Stimulated activated CD4-positive, alpha-beta T cell treated with anti-CD3 and anti-CD28 coated beads, Interleukin-15, amount 100 ng/mL, for 48 hours (primary cell): ENCODE measurements at regions not wholly inside any gene's neighbourhood (a gene's known extent, or its start where the extent isn't known, plus 50 kb on each side); places are given as distances from the start of the nearest gene placed in this dataset.

ENCODE experiments used
- DNase-seq, 2 donors: peaks; one replicate each; pipeline ENCODE4 v3.0.0-alpha.2; 2020; ENCODE audit warnings: low read depth in 2 of 2

DNA sequence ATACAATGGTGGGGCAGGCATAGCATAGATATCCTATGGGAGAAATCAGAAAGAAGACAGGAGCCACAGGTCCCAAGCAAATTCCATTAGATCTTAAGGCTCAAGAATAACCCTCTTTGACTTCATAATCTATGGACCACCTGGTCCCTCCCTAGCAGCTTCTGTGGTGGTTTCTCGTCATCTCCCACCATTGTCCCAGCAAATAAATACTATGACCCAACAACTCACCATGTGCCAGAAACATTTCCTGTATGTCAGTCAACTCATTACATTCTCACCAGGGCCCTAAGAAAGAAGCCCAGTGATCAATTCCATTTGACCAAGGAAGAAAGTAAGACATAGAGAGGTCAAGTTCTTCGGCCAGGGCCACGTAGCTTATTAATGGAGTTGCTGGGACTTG, 646.2 kb downstream of the VRK1 start:
- no peak for DNase-seq

DNA sequence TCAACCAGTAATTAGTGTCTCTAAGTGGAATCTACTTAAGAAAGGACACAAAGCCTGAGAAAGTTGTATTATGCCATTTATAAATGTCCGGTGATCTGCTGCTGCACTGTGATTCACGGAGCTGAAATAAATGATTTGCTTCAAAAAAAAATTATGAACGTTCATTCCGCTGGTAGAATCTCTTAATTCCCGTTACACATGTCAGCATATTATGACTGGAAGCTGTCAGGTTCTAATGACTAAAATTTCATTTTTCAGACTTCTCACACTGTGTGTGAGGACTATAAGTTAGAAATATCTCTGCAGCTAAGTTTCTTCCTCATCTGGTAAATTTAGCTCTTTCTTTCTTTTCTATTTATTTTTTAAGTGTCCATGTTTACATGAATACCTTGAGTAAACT, 647.1 kb downstream of the VRK1 start:
- DNase-seq = no peak

- DNase-seq = no peak
Observed at GRCh38 chr14:97445367-97445766, 648.2 kb downstream of the VRK1 start.

GRCh38 chr14:97446087-97446486, 648.9 kb downstream of the VRK1 start:
- DNase-seq = peak in 1 of 2 donors; percentile 18

DNA sequence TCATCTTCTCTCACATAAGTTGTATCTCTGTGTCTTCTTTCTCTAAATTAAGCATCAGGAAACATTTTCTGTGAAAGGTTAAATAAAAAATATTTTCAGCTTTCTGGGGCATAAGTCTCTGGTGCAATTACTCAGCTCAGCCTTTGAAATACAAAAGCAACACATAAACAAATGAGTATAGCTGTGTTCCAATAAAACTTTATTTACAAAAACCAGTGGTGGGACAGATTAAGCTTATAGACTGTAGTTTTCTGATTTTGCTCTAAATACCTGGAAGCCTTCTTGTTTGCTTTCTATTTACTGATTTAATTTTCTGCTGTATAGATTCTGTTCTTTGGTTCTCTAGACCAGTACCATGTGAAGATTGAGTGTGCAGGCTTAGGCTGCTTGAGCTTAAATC, 655.1 kb downstream of the VRK1 start:
- DNase-seq = no peak

DNA sequence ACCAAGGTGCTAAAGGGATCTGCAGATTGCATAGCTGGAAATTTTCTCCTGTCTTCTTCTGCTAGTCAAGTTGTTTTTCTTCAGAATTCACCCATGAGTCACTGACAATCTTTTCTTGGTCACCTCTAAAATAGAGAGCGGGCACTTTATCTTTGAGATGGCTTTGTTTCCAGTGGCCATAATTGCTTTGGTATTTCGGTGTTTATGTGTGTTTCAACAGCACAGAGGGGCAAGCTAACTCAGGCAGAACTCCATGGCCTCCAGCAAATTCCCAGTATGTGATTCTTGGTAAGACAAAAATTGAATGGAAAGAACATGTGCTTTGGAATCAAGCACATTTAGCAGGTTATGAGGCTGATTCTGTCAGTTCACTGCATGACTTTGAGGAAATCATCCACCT, 656.8 kb downstream of the VRK1 start:
- DNase-seq = no peak

GRCh38 chr14:97456462-97456861, 659.3 kb downstream of the VRK1 start:
- no peak for DNase-seq

DNA sequence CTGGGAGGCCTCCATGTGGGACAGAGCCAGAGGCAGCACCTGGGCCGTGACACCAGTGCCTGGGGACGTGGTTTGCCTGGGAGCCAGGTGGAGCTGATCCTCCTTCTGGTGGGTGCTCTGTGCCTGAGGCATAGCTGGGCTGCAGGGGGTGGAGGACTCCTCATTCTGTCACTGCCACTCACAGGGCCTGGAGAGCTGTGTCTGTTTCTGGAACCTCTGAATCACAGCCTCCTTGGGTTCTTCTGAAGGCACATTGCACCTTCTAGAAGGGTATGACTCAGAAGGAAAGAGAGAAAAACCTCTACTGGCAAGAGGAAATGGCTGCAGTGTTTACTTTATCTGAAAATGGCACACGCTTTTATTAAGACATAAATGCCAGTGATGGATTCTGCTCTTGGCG, 659.8 kb downstream of the VRK1 start:
- DNase-seq = peak; percentile 59 to 72

DNA sequence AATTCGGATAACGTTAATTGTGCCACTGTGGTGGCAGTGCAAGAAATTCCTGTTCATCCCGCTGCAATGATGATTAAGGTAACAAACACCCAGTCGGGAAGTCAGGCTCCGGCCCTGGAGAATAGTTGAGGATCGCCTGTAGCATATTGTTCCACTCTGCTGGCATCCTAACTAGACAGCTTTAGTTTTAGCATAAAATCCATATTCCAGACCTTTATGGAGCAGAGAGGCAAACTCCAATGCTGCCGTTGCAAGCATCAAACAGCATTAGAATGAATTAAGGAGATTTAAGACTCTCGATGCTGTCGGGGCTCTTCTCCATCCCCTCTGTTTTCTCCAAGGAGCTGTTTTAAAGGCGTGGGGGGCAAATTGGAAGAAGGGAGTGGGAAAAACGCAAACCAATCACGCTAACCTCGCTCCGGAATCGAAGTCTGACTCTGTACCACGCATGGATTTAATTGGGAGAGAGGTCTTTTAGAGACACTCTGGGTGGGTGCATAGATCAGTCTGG, 660.4 kb downstream of the VRK1 start:
- no peak for DNase-seq

- DNase-seq = no peak
Observed at GRCh38 chr14:97458255-97458654, 661.1 kb downstream of the VRK1 start.

DNA sequence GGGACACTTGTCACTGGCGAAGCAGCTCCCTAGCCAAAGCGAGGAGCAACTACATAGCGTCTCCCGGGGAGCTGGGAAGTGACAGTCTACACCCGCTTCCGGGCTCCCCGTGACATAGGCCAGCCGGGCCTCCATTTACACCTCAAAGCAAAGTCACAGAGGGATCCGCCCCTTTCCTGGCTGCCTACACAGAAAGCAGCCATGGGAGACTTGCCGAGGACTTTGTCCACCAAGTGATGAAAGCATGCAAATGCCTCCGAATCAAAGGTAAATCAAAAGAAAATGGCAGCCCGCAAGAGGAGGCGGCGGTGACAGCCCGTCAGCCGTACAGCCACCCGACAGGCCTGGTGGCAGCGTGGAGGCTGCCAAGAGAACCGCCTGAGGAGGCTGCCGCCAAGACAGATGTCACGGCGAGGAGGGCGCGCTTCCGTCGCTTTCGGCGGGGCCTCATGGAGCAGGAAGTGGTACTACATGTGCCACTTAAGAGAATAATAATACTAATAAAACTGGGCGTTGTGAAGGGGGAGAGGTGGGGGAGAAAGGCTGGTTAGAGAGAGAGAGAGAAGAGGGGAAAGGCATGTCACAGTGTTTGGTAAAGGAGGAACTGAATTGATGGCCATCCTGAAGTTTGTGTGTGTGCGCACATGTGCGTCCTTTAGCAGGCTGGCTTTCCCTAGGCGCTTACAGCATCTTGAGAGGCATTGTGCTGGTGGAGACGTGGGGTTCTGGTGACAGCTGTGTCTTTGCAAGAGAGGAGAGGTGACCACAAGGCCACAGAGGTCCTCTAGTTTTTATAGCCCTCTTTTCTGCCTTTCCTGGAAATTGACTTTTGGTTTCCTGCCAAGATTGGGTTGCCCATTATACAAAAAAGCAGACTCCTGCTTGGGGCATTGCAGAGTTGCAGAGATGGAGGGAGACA, 661.7 kb downstream of the VRK1 start:
- DNase-seq = peak; percentile 72 to 78

DNA sequence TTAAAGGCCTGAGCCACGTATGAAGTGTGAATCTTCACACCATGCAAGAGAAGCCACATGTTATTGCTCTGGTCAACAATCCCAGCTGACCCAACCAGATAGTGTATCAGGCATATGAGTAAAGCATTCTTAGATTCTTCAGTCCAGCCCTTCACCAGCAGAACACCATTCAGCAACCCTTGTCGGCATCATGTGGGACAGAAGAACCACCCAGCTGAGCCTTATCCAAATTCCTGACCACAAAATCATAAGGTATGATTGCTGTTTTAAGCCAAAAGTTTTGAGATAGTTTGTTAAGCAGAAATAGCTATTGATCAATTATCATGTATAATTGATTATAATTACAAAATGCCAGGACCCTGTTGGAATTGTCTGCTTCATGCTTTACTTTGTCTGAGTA, 664.9 kb downstream of the VRK1 start:
- DNase-seq = no peak

DNA sequence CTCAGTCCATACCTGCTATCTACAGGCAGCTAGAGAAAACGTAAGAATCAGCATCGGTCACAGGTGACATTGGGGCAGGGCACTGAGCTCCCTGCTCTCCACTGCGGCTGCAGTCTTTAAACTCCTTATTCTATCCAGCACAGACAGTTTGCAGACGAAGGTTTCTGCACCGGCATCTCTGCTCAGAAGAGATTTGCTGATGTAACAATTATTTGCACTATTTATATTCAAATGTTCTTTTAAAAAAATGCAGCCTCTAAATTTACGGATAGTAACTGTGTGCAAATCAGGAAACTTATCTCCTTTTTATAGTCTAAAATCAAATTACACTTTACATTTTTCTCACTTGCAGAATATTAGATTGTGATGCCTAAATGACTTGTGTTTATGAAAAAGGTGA, 671.0 kb downstream of the VRK1 start:
- DNase-seq = no peak

DNA sequence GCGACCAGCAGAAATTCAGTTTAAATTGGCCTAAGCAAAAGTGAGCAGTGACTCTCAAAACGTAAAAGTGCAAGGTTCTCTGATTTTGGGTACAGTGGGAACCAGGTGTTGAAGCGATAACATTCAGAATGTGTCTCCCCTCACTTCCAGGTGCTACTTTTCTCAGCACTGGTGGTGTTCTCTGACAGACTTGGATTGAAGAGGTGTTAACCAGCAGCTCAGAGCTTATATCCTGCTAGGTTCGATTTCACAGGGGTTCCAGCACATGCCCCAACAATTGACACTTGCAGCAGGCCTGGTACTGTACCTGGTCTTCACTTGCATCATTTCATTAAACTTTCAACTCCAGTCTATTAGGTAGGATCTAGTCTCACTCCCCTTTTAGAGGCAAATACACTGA, 680.2 kb downstream of the VRK1 start:
- no peak for DNase-seq

- no peak for DNase-seq
Observed at GRCh38 chr14:97485201-97485600, 688.0 kb downstream of the VRK1 start.

DNA sequence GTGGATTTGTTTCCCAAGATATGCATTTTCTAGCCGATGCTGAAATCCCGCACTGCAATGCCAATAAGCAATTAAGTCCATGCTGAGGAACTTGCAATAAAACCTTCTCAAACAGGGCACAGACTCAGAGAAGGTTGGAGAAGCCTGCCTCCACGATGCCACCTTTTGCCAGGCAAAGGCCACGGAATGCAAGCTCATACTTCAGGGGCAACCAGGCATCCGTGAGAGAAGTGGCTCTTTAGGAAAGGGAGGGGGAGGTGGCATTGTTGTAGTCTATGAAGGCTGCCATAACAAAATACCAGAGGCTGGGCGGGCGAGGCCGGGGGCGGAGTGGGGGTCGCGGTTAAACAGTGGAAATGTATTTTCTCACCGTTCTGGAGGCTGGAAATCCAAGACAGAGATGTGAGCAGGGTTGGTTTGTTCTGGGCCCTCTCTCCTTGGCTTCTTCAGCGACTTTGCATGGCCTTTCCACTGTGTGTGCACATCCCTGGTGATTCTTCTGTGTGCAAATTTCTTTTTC, 689.5 kb downstream of the VRK1 start:
- no peak for DNase-seq

- DNase-seq = no peak
Observed at GRCh38 chr14:97489750-97490149, 692.6 kb downstream of the VRK1 start.

- DNase-seq = no peak
Observed at GRCh38 chr14:97490521-97491070, 693.4 kb downstream of the VRK1 start.

- DNase-seq = no peak
Observed at GRCh38 chr14:97491697-97492096, 694.5 kb downstream of the VRK1 start.

DNA sequence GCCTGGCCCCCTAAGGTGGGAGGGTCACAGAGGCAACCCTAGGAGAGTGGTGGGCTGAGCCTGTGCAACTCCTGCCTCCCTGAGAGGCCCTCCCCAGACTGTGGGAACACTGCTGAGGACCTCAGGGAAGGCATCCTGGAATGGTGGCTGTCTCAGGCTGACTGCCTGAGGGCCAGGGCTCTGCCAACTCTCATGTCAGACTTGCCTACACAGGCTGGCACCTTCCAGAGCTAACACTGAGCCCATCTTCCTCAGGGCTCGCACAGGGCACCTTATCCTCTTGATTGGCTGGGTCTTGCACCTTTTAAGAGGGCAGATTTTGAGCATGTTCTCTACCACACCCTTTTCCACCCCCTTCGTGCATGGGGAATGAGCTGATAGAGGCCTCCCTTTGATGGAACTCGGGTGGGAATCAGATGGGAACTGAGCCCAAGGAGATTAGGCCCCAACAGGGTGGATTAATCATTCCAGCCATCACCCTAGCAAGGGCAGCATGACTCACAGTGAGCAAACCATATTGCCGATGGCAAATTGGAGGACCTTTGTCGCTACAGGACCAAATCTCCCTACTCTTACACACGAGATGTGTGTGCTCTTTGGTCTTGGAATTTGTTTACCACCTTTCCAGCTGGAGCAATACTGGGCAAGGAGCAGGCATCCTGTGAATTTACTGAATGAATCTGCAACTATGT, 702.8 kb downstream of the VRK1 start:
- DNase-seq = no peak

- DNase-seq = no peak
Observed at GRCh38 chr14:97506626-97507025, 709.4 kb downstream of the VRK1 start.

GRCh38 chr14:97513891-97514290, 716.7 kb downstream of the VRK1 start:
- DNase-seq = no peak
